HG03280 (cell line): ENCODE measurements at regions not wholly inside any gene's neighbourhood (a gene's known extent, or its start where the extent isn't known, plus 50 kb on each side); places are given as distances from the start of the nearest gene placed in this dataset.

Experiments used
- ATAC-seq: cut with Tn5 transposase; IDR thresholded peaks from one replicate; pipeline ENCODE4 v1.9.1; 2021; ENCODE audit warnings: mild to moderate bottlenecking, moderate library complexity; ENCODE audit not compliant: unreplicated experiment

DNA sequence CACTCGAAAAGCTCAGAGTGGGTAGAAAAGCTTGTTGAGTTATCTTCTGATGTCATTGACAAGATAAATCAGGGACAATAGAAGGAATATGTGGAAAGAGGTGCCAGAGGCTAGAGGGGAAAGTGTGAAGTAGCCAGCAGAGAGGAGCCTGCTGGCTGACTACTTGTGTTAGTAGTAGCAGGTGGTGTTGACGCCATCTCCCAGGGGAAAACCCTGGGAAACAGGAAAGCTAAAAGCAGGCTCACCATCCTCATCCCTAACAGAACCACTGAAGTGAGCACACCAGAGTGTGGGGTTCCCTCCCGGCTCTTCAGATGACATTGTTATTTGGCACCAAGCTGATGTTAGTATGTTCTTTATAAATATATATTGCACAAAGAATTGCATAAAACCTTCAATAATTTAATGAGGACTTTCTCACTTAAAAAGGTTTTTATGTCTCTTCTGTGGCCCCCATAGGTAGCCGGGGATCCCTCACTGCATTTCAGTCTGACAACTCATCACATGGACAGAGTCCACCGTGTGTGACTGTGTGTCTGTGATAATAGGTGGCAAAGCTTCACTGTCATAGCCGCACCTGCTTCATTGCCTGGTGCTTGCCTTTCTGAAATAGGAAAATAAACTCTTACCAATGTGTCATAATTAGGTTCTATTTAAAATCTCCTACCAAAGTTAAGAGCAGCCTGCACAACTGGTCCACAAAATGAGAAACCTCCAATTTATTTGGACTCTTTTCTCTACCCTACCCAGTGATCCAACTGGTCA lies 63.2 kb upstream of the TOP3B start:
- no peak for ATAC-seq

DNA sequence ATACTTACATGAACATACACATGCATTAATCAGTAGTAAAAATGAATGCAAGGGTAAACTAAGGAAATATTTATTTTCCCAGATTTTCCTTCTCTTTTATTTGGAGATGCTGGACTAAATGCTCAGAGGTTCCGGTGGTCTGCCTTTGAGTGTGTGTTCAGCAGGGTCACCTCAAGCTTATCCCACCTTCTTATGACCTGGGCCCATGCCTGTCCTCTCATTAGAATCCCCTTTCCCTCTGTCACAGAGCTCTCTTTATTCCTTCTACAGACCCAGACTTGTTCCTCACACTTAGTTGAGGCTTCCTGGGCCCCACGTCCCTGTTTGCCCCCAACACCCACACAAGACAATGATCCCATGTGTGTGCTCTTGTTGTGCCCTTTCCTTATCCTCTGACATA lies 61.6 kb upstream of the TOP3B start:
- ATAC-seq, result no peak

- ATAC-seq, result no peak
Observed at GRCh38 chr22:22043296-22044078, 60.9 kb upstream of the TOP3B start.

GRCh38 chr22:22042599-22043295 lies 60.2 kb upstream of the TOP3B start:
- ATAC-seq, result no peak

DNA sequence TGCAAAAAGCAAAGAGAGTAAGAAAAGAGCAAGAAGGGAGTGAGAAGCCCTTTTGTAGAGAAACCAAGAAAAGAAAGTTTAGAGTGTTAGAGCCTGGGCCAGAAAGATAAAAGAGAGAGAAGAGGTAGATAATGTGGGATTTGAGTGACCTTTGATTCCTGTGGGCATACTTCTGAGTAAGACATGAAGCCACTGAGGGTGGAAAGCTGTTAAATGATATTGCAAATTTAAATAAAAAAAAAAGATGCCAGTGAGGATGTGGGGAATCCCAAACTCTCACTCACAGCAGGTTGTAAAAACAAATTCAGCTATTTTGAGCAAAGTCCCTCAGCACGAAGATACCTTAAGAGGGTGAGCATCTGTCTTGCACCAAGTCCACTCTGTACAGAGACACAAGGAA lies 59.4 kb upstream of the TOP3B start:
- no peak for ATAC-seq

DNA sequence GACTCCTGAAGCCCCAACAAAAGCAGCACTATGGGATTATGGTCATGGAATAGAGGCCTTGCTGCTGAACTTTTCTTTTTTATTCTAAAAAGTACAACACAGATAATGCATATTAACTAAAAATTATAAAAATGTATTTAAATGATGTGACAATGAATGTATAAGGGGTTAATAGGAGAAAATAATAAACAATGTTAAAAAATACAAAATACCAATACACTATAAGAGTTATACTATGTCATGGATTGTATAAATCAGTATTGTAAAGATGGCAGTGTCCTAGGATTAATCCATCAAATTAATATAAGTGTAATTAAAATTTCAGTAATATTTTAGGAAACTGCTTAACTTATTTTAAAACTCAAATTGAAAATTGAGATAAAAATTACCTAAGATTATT lies 58.3 kb upstream of the TOP3B start:
- no peak for ATAC-seq

GRCh38 chr22:22040472-22040871 lies 57.9 kb upstream of the TOP3B start:
- no peak for ATAC-seq

DNA sequence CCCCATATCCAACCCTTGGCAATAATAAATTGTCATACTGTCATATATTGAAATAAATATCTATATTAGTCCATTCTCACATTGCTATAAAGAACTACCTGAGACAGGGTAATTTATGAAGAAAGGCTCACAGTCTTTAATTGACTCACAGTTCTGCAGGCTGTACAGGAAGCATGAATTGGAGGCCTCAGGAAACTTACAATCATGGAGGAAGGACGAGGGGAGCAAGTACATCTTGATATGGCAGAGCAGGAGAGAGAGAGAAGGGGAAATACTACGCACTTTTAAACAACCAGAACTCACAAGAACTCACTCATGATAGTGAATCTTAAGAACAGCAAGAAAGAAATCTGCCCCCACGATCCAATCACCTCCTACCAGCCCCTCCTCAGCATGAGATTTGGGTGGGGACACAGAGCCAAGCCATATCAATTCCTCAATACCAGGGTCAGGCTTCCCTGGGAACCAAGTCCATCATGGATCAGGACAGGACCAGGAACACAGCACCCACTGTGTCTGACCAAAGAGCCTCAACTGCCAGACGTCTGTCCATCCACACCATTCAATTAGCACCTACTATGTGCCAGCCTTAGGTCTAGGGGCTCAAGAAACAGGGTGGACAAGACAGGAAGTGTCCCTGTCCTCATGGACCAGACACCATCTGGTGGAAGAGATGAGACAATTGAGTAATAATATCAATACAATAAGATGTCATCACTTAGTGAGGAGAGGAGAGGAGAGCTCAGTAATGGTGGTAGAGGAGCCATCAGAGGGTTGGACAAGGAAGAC lies 56.9 kb upstream of the TOP3B start:
- ATAC-seq, result no peak

GRCh38 chr22:22038178-22038880 lies 55.7 kb upstream of the TOP3B start:
- no peak for ATAC-seq

- no peak for ATAC-seq
Observed at GRCh38 chr22:22037740-22038139, 55.2 kb upstream of the TOP3B start.

DNA sequence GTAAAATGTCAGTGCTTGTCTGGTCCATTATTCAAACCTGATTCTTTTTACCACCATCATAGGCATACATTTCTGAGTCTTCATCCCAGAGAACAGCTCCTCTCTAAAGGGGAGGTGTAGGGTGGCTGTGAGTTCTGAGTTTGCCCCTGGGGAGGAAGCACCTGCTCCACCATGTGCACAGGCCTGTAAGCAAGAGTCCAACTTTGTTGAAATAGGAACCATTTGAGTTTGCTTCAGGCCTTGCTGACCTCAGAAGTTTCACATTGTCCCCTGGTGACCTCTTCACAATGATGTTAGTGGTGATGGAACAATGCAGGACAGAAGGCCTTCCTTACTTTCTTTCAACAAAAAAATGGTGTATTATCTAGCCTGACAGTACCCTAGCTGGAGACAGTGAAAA lies 54.6 kb upstream of the TOP3B start:
- ATAC-seq, result no peak

DNA sequence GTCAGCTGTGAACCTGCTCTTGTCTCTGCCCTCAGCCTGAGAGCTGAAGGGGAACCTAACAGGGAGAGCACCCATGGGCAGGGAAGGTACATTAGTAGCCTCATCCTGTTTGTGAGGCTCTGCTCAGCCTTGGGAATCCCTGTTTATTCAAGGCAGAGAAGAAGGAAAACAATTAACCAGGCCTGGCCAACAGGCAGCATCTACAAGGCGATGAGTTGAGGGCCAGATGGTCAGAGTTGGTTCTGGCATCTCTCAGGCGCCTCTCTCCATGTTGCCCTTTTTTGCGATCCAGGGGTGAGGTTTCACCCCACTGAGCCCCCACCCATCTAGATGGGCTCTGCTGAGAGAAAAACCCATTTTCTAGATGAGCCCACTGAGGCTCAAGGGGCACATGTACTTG lies 54.0 kb upstream of the TOP3B start:
- no peak for ATAC-seq

- ATAC-seq, result no peak
Observed at GRCh38 chr22:22035771-22036314, 53.3 kb upstream of the TOP3B start.

GRCh38 chr22:22035203-22035602 lies 52.6 kb upstream of the TOP3B start:
- no peak for ATAC-seq

- ATAC-seq, result no peak
Observed at GRCh38 chr22:22034469-22035132, 52.0 kb upstream of the TOP3B start.

DNA sequence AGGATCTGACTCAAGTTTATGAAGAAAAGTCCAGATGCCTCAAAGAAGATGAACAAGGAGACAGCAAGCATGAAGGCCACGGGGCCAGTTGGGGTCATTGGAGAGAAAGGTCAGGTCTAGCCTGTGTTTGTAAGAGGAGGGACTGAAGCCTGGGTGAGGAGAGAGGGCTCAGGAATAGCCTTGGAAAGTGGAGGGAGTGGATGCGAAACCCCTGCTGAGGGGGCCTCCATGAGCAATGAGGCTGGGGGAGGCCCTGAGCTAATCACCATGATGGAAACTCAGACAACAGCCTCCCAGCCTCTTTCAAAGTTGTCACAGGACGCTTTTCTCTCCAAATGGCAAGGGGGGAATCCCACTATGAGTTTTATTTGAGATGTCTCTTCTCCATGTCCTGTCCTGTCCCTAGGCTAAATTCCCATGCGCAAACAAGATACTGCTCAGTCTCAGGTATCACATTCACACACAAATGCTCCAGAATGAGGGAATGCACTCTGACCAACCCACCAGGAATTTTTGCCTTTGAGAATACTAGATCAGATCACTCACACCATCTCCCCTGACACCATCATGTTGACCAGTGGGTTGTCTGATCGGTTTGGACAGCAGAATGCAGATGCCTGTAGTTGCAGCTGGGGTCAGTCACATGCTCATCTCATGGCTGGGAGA lies 51.3 kb upstream of the TOP3B start:
- no peak for ATAC-seq

GRCh38 chr22:22032906-22033802 lies 50.6 kb upstream of the TOP3B start:
- ATAC-seq, result no peak
